Ramos (cell line): ENCODE measurements at regions not wholly inside any gene's neighbourhood (a gene's known extent, or its start where the extent isn't known, plus 50 kb on each side); places are given as distances from the start of the nearest gene placed in this dataset.
"Not testable (repeated sequence)": the region's sequence is repeated elsewhere in the genome, so short reads cannot be mapped to it uniquely, and the experiment has no call there.

ENCODE experiments used
- in situ Hi-C: fragments of 300-500 bp; cut with MboI; formaldehyde crosslinking; loops from one replicate; pipeline ENCODE4 v1.14.3; 2022; ENCODE audit warnings: low sequenced_read_pairs; ENCODE audit not compliant: unreplicated experiment

DNA sequence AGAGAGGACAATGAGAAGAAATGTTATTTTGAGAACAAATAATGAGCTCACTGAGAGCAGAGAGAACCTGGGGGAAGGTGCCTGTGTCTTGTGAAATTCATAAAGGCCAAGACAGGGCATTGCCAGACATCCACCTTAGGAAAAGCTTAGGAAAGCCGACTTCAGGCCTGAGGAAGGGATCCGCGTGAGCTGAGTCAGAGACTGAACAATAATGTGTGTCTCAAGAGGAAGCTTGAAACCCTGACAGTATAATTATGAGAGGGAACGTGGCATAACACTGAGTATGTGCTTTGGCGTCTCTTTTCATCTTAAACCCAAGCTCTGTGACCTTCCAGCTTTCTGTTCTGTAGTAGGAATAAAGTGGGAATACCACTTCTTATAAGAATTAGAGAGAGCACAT, 307.2 kb downstream of the ACTR3B start:
- in situ Hi-C loops: no loop called here

DNA sequence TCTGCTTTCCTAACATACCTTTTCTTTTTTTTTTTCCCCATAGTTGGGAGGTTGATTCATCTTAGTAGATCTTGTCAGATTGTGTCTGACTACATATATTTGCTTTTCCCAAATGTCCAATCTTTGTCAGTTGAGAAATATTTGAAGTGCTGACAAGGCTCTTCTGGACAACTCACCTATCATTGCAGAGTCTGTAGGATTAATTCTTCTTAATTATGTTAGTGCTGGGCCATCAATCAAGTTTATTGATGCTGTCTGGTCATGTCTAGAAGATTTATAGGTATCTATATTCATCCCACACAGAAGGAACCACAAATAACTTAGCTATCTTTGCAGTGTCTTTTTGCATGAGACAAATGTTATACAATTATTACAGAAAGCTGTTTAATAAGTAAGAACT, 310.6 kb downstream of the ACTR3B start:
- in situ Hi-C loops: no loop called here

DNA sequence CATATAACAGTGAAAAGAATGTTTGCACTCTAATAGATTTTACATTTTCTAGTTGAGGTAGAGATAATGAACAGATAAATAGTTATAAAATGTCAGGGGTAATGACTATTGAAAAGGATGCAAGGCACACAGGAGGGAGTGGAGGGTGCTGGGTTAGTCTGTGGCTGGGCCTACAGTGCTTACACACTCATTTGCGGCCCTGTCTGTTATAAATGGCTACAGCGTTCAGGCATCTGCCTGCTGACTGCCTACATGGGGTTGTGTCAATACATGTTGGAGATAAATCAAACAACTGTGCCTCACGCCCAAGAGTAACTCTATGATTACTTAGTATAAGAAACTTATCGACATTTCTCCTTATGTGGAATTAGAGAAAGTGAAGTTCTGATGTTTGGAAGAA, 313.3 kb downstream of the ACTR3B start:
- in situ Hi-C loops: no loop called here

DNA sequence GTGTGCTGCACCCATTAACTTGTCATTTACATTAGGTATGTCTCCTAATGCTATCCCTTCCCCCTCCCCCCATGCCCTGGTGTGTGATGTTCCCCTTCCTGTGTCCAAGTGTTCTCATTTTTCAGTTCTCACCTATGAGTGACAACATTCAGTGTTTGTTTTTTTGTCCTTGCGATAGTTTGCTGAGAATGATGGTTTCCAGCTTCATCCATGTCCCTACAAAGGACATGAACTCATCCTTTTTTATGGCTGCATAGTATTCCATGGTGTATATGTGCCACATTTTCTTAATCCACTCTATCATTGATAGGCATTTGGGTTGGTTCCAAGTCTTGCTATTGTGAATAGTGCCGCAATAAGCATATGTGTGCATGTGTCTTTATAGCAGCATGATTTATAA, 316.7 kb downstream of the ACTR3B start:
- in situ Hi-C loops: not testable (repeated sequence)

DNA sequence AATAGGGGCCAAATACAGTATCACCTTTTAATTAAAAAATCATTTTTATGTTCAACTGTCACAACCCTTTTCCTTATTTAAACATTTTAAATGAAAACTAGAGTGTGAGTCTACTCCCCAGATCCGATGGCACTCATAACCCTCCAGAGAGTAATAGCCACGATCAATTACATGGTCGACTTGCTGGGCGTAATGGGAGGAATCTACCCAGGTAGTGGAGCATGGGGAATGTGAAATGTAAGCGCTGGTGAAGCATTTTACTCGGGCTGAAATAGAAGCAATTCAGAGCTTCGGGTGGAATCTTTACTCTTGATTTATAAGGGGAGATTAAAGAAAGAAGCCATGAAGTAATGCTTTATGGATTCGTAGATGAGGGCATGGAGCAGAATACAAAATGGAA, 321.9 kb downstream of the ACTR3B start:
- in situ Hi-C loops: no loop called here

DNA sequence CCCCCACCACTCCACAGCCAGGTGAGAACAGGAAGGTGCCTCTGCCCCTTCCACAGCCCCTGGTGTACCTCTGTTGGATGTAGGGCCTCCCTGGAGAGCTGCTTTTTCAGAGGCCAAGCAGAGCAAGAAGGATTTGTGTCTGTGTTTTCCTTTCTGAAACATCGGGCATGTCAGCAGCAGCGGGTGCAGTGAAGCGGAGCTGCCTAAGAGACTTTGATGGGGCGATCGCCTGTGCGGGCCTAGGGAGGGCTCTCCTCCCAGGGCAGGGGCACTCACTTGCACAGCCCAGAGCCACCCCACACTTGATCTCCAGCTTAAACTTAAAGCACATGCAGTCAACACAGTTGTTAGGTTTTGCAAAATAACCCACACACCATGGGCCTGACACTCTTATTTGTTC, 324.7 kb downstream of the ACTR3B start:
- in situ Hi-C loops: no loop called here

DNA sequence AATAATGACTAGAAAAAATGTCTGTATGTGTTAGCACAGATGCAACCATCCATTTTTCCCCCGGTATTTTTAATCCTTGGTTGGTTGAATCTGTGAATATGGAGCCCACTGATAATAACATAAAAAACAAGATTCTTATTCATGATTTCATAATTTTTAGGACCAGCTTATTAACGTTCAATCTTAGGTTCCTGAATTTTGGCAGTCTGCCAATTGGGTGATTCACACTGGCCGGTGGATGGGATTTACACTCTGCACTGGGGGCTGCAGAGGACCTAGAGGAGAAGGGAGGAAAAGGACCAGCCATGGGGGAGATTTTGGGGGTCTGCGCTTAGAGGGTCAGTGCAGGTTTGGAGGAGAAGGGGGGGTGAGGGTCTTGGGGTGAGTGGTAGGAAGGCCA, 327.9 kb downstream of the ACTR3B start:
- in situ Hi-C loops: no loop called here

DNA sequence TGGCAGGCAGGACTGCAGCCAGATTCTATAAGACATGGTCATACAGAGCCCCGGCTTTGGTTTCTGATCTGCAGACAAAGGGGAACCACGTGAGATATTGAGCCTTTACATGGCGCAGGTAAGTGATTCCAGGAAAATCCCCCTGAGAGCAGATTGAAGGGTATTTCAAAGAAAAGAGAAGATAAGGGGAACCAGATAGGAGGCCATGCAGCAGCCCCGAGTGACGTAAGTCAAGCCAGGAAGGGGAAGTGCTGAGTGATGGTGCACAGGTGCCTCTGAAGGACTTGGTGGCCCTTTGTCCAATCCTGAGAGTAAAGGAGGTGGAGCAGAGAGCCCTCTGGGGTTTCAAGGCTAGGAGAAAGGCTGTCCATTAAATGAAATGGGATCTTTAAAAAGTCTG, 329.0 kb downstream of the ACTR3B start:
- in situ Hi-C loops: no loop called here

DNA sequence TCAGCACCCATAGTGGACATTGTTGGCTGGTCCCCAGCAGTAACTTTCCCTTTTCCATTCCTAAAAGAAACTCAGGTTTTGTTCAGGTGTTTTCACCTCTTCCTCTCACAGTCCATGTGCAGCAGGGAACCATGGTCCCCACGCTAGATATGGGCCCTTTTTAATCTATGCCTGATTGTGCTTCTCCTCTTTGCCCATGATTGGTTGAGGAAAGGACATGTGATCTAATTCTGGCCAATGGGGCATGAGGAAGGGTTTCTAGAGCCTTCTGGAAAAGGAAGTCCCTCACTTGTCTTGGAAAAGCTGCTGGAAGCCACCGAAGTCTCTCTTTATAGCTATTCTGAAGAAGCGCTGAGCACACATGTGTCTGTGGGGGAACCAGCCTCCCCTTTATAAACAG, 330.7 kb downstream of the ACTR3B start:
- in situ Hi-C loops: no loop called here

DNA sequence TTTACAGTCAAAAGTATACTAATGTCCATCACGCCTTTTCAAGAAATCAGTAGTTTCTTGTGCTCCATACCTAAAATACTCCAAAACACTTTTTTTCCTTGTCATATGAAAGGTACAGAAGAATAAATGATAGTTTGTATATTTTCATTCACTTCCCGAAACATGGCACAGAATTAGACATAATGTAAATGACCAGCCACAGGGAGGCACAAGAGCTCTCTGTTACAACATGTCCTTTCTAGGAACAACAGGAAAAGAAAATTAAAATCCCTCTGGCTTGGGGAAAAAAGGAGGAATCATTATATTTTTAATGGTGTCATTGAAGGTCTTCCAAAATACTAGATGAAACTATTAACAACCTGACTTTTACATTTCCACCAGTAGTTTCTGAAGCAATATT, 331.2 kb downstream of the ACTR3B start:
- in situ Hi-C loops: no loop called here

DNA sequence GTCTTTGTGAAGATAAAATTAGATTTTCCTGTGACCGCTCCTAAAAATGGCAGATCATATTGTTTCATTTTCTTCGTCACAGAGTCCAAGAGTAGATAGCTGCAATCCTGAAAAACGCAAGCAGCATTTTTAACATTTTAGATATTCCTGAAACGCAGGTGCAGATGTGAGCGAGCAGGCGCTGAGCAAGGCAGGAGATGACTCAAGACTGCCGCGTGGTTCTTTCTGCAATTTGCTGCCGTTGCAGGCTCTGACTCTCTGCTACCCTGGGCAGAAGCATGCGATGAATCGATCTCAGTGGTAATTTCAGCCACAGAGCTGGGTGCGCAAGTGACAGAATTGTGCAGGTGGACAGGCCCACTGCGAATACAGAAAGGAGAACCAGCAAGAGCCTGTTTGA, 331.9 kb downstream of the ACTR3B start:
- in situ Hi-C loops: no loop called here

DNA sequence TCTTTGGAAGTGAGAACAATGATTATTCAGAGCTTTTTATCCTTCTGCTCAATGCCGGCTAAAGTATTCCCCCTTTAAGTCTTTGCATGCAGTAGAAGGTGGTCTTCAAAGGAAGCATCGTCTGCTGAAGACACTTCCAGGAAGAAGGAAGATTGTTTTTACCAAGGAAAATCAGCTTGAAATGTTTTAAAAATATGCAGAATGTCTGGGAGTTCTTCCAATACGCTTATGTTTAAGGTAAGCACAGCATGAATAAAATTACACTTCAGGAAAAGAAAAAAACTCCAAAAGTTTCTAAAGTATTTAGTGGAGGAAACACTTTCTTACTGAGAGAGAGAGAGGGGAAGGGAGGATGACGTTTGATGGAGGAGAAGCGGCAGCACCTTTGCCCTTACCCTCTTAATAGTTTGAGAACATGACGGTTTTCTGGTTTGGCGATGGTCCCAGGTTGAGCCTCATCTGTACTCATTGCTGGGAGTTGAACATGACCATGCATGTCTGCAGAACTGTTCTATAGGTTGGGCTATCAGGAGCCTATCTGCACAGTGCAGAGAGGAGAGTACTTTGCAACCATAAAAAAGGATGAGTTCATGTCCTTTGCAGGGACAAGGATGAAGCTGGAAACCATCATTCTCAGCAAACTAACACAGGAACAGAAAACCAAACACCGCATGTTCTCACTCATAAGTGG, 338.1 kb downstream of the ACTR3B start:
- in situ Hi-C loops: no loop called here

DNA sequence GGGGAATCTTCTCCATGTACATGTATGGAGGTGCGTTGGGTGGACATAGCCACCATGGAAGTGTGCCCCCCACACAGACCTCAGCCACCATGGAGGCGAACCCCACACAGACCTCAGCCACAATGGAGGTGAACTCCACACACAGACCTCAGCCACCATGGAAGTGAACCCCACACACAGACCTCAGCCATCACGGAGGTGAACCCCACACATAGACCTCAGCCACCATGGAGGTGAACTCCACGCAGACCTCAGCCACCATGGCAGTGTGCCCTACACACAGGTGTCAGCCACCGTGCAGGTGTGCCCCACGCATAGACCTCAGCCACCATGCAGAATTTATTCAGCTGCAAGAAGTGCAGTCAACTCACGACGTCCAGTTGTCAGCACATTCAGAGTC, 339.7 kb downstream of the ACTR3B start:
- in situ Hi-C loops: no loop called here

DNA sequence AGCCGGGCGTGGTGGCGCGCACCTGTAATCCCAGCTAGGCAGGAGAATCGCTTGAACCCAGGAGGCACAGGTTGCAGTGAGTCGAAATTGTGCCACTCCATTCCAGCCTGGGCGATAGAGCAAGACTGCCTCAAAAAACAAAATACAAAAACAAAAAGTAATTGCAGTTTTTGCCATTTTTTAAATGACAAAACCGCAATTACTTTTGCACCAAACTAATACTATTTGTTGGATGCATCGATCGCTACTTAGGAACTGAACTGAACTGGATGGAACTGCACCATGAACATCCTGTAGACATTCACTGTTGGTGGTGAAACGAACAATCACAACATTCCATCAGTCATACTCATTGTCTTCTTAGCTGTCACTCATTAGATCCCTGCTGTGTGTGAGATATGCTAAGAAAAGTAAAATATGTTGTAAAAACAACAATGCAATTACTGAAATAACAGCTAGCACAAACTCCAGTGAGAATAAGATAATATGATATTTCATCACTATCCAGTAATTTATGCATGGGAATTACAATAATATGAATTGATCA, 341.2 kb downstream of the ACTR3B start:
- in situ Hi-C loops: no loop called here

DNA sequence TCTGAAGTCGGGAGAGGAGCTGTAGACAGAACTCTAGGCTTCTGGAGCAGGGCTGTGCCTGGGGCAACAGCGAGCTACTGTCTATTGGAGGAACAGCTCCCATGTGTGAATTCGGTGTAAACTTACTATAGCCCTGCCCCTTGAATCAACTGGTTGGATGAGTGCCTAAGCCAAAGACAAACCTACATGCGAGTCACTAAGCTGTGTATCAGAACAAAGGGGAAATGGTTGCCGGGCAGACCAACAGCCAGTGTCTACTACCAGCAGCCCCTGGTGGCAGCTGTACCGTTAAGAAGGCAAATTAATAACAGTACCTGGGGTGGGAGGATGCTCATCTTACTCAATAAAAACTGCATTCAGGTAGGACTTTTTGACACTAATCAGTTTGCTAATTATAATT, 343.6 kb downstream of the ACTR3B start:
- in situ Hi-C loops: no loop called here

DNA sequence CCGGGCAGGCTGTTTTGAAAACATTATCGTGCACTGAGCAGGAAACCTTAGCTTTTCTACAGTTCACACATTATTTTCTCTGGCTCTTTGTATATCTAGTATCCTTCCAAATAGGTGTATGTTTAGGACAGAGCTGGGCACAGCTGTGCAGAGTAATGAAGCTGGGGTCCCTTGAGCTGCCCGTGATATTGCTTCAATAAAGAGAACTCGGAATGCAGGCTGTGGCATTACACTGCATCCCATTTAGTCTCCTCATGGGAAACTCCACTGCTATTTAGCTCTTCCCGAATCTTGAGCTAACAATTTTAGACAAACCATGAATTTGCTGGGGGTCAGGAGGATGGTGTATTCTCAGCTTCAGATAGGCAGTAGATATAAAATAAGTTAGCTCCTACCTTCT, 348.3 kb downstream of the ACTR3B start:
- in situ Hi-C loops: no loop called here

DNA sequence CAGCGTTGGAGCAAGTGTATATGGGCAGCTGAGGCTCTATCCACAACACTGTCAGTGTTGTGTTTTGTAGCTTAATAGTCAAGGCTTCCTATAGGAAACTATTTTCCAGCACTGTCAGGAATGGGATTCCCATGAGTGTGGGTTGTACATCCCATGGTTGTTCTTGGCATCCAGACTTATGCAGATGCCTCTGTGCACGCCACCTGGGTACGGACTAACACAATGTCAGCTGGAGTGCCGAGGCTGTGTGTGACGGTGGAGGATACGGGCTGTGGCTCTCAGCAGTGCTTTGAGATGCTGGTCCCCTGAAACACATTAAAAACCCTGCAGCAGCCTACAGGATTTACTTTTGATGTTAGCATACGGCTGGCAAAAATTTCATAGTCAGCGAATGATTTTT, 350.0 kb downstream of the ACTR3B start:
- in situ Hi-C loops: no loop called here

DNA sequence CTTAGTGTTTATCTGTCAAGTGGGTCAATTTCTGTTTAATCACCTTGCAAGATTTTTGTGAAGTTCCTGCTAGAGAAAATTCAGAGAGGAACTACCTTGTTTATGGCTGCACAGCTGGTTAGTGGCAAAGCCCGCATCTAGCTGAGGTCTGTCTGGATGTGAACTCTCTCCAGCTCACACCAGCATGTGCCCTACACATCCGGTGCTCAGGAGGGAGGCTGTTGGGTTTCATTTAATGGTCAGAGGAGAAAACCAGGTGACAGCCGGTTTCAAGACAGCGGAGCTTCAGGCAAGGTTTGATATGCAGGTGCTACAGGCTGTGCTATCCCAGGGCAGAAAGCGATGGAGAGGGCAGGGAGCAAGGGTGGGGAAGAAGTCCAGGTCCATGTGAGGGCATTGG, 351.1 kb downstream of the ACTR3B start:
- in situ Hi-C loops: no loop called here

DNA sequence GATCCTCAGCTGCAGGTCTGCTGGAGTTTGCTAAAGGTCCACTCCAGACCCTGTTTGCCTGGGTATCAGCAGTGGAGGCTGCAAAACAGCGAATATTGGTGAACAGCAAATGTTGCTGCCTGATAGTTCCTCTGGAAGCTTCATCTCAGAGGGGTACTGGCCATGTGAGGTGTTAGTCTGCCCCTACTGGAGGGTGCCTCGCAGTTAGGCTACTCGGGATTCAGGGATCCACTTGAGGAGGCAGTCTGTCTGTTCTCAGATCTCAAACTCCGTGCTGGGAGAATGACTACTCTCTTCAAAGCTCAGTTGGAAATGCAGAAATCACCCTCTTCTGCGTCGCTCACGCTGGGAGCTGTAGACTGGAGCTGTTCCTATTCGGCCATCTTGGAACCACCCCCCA, 362.7 kb downstream of the ACTR3B start:
- in situ Hi-C loops: not testable (repeated sequence)

DNA sequence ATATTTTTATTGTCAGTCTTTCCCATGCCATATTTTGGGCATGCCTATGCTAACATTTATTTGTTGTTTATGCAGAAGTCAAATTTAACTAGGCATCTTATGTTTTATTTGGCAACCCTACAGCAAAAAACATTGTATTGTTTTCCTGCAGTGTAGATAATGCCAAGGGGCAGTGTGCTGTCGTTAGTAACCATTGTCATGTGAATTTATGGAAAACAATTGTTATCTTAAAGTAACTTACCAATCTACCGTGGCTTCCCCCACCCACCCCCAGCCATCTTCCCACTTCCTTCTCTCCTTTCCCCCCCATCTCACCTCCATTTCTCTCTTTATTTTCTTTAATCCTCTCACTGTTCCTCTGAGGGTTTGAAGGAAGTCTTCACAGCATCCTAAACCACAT, 370.5 kb downstream of the ACTR3B start:
- in situ Hi-C loops: no loop called here

DNA sequence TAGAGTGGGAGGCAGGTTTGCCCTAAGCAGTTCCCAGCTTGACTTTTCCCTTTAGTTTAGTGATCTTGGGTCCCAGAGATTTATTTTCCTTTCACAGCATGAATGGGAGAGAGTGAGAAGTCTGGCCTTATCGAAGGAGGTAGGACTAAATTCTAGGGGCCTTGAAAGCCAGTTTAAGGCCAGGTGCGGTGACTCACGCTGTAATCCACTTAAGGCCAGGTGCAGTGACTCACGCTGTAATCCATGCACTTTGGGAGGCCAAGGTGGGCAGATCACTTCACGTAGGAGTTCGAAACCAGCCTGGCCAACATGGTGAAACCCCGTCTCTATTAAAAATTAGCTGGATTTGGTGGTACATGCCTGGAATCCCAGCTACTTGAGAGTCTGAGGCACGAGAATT, 392.2 kb downstream of the ACTR3B start:
- in situ Hi-C loops: no loop called here

DNA sequence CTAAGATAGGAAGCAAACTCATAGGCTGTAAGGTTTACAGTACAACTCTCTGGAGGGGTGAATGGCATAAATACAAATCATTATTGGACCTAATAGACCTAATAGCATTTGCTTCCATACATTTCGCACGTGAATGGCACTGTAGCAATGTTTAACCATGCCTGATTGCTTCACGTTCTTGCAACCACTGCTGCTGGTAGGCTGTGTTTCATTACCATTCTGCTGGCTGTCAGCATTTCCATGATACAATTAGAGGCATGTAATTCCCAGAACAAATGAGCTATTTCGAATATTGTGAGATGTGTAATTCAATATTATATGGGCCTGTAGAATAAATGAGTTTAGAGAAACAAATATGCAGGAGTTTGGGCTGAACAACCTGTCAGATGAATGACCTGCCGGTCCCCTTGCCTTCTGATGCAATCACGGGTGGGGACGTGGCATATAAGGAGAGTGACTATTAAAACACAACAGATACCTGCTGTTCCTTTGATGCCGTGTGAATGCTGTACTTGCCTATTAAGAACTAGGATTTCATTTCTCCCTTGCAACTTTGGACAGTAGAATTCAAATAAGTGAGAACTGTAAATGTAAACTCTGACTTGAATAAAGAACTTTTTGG, 393.4 kb downstream of the ACTR3B start:
- in situ Hi-C loops: no loop called here
